ENCODE measurements at regions not wholly inside any gene's neighbourhood (a gene's known extent, or its start where the extent isn't known, plus 50 kb on each side); places are given as distances from the start of the nearest gene placed in this dataset.

DNA sequence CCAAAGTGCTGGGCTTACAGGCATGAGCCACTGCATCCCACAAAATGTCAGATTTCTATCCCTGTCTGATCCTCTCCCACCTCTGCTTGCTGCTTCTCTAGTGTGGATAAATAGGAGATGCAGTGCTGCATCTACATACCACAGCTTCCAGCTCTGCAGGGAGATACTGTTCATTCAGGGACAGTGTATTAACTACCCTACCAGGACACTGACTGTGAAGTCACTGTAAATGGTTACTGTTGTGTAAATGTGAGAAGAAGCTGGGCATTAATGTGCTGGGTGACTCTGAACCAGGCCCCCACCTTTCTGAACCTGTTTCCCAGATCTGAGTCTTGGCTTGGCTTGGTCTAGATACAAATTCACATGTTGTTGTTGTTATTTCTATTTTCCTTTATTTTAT, 488.6 kb upstream of the SULF2 start:
- no peak for TF ChIP-seq POLR2A (IDR thresholded peaks at IDR 0.05; ENCODE audit: low read depth, low read length)
- TF ChIP-seq POLR2AphosphoS5 (IDR thresholded peaks at IDR 0.05; ENCODE audit: low read depth, low read length): no peak
